ENCODE measurements at regions not wholly inside any gene's neighbourhood (a gene's known extent, or its start where the extent isn't known, plus 50 kb on each side); places are given as distances from the start of the nearest gene placed in this dataset.

DNA sequence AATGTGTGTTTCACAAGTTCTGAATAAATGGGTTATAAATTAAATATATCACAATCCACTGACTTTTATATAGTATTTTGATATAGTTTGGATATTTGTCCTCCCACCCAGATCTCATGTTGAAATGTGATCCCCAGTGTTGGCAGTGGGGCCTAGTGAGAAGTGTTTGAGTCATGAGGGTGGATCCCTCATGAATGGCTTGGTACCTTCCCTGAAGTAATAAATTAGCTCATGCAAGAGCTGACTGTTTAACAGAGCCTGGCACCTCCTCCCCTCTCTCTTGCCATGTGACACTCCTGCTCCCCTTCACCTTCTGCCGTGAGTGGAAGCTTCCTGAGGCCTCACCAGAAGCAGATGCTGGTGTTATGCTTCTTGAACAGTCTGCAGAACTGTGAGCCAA lies 127.9 kb upstream of the PALM2AKAP2 start (continued):
- TF ChIP-seq TAF7 (optimal IDR thresholded peaks at IDR 0.05; ENCODE audit: borderline replicate concordance, low read depth, low read length) (no peak), POLR2AphosphoS5 (IDR thresholded peaks at IDR 0.05; ENCODE audit: low read depth, low read length) (no peak), RNF2 (IDR thresholded peaks at IDR 0.05; ENCODE audit: borderline replicate concordance, low read depth, low read length, missing control alignments, poor library complexity, severe bottlenecking) (no peak), TAF1 (IDR thresholded peaks at IDR 0.05; ENCODE audit: low read depth, low read length) (no peak), CHD1 (IDR thresholded peaks at IDR 0.05; ENCODE audit: low read depth, low read length) (no peak), EZH2 (IDR thresholded peaks at IDR 0.05; ENCODE audit: low read depth, low read length, severe bottlenecking) (no peak), CTBP2 (IDR thresholded peaks at IDR 0.05; ENCODE audit: borderline replicate concordance, insufficient read depth, insufficient read length, low read length) (no peak)
